NCI-H1694 treated with DMSO at 0.1 percent for 48 hours (cell line): ENCODE measurements at regions not wholly inside any gene's neighbourhood (a gene's known extent, or its start where the extent isn't known, plus 50 kb on each side); places are given as distances from the start of the nearest gene placed in this dataset.
A peak's percentile ranks its signal among the peaks of the same experiment; 100 is the strongest.
"Not testable (repeated sequence)": the region's sequence is repeated elsewhere in the genome, so short reads cannot be mapped to it uniquely, and the experiment has no call there.

ENCODE experiments used
- DNase-seq: peaks from one replicate; lab custom pipeline; 2025; lab: John Stamatoyannopoulos, UW

GRCh38 chr2:59180111-59180510 is 939.0 kb upstream of the FANCL start:
- no peak for DNase-seq

- peak; percentile 32 for DNase-seq
Measured at GRCh38 chr2:59177748-59178147, 936.6 kb upstream of the FANCL start.

GRCh38 chr2:59176737-59177136 is 935.6 kb upstream of the FANCL start:
- peak; percentile 7 for DNase-seq

GRCh38 chr2:59174536-59175243 is 933.6 kb upstream of the FANCL start:
- no peak for DNase-seq

GRCh38 chr2:59173325-59173724 is 932.2 kb upstream of the FANCL start:
- no peak for DNase-seq

GRCh38 chr2:59171019-59171418 is 929.9 kb upstream of the FANCL start:
- DNase-seq: no peak

- no peak for DNase-seq
Measured at GRCh38 chr2:59168766-59169165, 927.6 kb upstream of the FANCL start.

- DNase-seq: no peak
Measured at GRCh38 chr2:59167514-59167913, 926.4 kb upstream of the FANCL start.

- DNase-seq: not testable (repeated sequence)
Measured at GRCh38 chr2:59157908-59158307, 916.8 kb upstream of the FANCL start.

GRCh38 chr2:59151805-59152204 is 910.7 kb upstream of the FANCL start:
- DNase-seq: no peak

GRCh38 chr2:59150217-59150849 is 909.2 kb upstream of the FANCL start:
- no peak for DNase-seq

- DNase-seq: no peak
Measured at GRCh38 chr2:59149271-59149670, 908.1 kb upstream of the FANCL start.

- DNase-seq: no peak
Measured at GRCh38 chr2:59112258-59112657, 871.1 kb upstream of the FANCL start.

- DNase-seq: no peak
Measured at GRCh38 chr2:59096973-59097372, 855.8 kb upstream of the FANCL start.

- DNase-seq: no peak
Measured at GRCh38 chr2:59093571-59093970, 852.4 kb upstream of the FANCL start.

GRCh38 chr2:59084326-59084725 is 843.2 kb upstream of the FANCL start:
- DNase-seq: no peak

GRCh38 chr2:59083075-59083828 is 842.1 kb upstream of the FANCL start:
- no peak for DNase-seq

- no peak for DNase-seq
Measured at GRCh38 chr2:59082657-59083056, 841.5 kb upstream of the FANCL start.

GRCh38 chr2:59080451-59081181 is 839.5 kb upstream of the FANCL start:
- DNase-seq: no peak

GRCh38 chr2:59077981-59078531 is 836.9 kb upstream of the FANCL start:
- DNase-seq: no peak

GRCh38 chr2:59077026-59077725 is 836.1 kb upstream of the FANCL start:
- DNase-seq: no peak
